Liver (tissue), 2 donors: ENCODE measurements at regions not wholly inside any gene's neighbourhood (a gene's known extent, or its start where the extent isn't known, plus 50 kb on each side); places are given as distances from the start of the nearest gene placed in this dataset.

Experiments
- NR2F2 ChIP-seq: IDR thresholded peaks from 2 replicates; pipeline ENCODE4 v1.6.1; 2016; ENCODE audit warnings: antibody characterized with exemption
- TF ChIP-seq, protein P1 (sequence below): IDR thresholded peaks from 2 replicates; pipeline ENCODE4 v1.6.1; 2016; ENCODE audit warnings: antibody characterized with exemption, mild to moderate bottlenecking
- donor health status: healthy.

DNA sequence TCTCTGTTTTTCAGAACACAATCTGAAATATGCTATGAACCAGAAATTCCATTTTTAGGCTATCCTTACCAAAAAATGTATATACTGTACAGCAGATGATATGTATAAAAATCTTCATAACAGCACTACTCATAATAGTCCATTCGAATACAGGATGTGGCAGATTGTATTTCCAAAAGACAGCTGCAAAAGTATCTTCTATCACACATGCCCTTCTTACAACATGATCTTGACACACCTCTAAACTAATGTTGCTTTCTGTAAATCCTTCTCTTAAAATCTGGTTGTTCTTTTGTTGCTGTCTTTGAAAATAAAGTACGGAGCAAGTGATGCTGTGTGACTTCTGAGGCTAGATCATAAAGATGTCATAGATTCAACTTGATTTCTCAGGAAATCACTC is 409.9 kb upstream of the LUZP2 start:
- TF ChIP-seq, protein P1, sequence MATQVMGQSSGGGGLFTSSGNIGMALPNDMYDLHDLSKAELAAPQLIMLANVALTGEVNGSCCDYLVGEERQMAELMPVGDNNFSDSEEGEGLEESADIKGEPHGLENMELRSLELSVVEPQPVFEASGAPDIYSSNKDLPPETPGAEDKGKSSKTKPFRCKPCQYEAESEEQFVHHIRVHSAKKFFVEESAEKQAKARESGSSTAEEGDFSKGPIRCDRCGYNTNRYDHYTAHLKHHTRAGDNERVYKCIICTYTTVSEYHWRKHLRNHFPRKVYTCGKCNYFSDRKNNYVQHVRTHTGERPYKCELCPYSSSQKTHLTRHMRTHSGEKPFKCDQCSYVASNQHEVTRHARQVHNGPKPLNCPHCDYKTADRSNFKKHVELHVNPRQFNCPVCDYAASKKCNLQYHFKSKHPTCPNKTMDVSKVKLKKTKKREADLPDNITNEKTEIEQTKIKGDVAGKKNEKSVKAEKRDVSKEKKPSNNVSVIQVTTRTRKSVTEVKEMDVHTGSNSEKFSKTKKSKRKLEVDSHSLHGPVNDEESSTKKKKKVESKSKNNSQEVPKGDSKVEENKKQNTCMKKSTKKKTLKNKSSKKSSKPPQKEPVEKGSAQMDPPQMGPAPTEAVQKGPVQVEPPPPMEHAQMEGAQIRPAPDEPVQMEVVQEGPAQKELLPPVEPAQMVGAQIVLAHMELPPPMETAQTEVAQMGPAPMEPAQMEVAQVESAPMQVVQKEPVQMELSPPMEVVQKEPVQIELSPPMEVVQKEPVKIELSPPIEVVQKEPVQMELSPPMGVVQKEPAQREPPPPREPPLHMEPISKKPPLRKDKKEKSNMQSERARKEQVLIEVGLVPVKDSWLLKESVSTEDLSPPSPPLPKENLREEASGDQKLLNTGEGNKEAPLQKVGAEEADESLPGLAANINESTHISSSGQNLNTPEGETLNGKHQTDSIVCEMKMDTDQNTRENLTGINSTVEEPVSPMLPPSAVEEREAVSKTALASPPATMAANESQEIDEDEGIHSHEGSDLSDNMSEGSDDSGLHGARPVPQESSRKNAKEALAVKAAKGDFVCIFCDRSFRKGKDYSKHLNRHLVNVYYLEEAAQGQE: no peak
- no peak for TF ChIP-seq NR2F2
